HUES6 (cell line): ENCODE measurements at regions not wholly inside any gene's neighbourhood (a gene's known extent, or its start where the extent isn't known, plus 50 kb on each side); places are given as distances from the start of the nearest gene placed in this dataset.
A peak's percentile ranks its signal among the peaks of the same experiment; 100 is the strongest.
"Not testable (repeated sequence)": the region's sequence is repeated elsewhere in the genome, so short reads cannot be mapped to it uniquely, and the experiment has no call there.

Source experiments
- H3K27ac ChIP-seq: 2 replicates; pipeline ENCODE4 v1.7.0; 2013; ENCODE audit warnings: low read depth, mild to moderate bottlenecking, low read length, inconsistent platforms
- H3K27me3 ChIP-seq: 2 replicates; pipeline ENCODE4 v1.6.1; 2013; ENCODE audit warnings: low read length; ENCODE audit not compliant: control insufficient read depth, insufficient read depth
- H3K36me3 ChIP-seq: 2 replicates; pipeline ENCODE4 v1.6.1; 2013; ENCODE audit warnings: low read length; ENCODE audit not compliant: control insufficient read depth, insufficient read depth
- H3K4me1 ChIP-seq: 2 replicates; pipeline ENCODE4 v1.6.1; 2013; ENCODE audit warnings: low read length; ENCODE audit not compliant: control insufficient read depth, insufficient read depth
- H3K4me3 ChIP-seq: 2 replicates; pipeline ENCODE4 v1.5.1; 2013; ENCODE audit warnings: low read depth, low read length
- H3K9ac ChIP-seq: one replicate; pipeline ENCODE4 v1.6.1; 2013; ENCODE audit warnings: mild to moderate bottlenecking, low read length
- H3K9me3 ChIP-seq: 2 replicates; pipeline ENCODE4 v1.6.1; 2013; ENCODE audit warnings: low read depth, low read length; ENCODE audit not compliant: control insufficient read depth, insufficient read depth

DNA sequence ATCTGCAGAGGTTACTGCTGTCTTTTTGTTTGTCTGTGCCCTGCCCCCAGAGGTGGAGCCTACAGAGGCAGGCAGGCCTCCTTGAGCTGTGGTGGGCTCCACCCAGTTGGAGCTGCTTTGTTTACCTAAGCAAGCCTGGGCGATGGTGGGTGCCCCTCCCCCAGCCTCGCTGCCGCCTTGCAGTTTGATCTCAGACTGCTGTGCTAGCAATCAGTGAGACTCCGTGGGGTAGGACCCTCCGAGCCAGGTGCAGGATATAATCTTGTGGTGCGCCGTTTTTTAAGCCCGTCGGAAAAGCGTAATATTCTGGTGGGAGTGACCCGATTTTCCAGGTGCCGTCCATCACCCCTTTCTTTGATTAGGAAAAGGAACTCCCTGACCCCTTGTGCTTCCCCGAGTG, 211.4 kb downstream of the BTBD3 start:
- H3K9ac ChIP-seq = peak overlapping the region; percentile 12
- H3K27ac ChIP-seq = not testable (repeated sequence)
- H3K4me3 ChIP-seq = peak overlapping the region; percentile 50

DNA sequence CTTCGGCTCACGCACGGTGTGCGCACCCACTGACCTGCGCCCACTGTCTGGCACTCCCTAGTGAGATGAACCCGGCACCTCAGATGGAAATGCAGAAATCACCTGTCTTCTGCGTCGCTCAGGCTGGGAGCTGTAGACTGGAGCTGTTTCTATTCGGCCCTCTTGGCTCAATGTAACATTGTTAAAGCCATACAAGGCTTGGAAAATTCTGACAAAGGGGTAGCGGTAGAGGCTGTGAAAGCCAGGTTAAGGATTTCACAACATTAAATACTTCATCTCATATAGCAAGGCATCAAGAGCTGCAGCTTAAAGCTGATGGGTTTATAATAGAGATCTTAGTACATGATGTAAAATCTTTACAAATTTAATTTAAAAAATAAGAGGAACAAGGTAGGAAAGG, 211.8 kb downstream of the BTBD3 start:
- H3K4me1 ChIP-seq, H3K27me3 ChIP-seq, H3K27ac ChIP-seq, H3K36me3 ChIP-seq, H3K9me3 ChIP-seq: not testable (repeated sequence)
- H3K4me3 ChIP-seq = peak overlapping the region; percentile 50
- H3K9ac ChIP-seq = peak overlapping the region; percentile 12

More for the DNA sequence above, 211.4 kb downstream of the BTBD3 start:
- not testable (repeated sequence) for H3K27me3 ChIP-seq, H3K4me1 ChIP-seq, H3K9me3 ChIP-seq, H3K36me3 ChIP-seq

DNA sequence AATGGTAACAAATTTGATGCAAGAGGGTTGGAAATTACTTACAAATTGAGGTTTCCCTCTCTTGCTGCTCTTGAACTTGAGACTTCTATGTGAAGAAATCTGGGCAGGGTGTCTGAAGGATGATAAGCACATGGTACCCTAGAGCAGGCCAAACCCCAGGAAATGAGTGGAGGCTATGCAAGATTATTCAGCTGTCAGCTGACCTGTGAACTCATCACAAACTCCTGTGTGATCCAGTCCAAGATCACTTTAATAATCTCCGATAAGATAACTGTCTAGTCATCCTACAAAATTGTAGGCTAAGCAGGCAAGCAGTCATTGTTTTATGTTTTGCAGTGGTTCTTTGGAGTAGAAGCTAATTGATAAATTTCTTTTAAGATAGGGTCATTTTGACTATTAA, 213.1 kb downstream of the BTBD3 start:
- no peak overlapping the region for H3K27ac ChIP-seq
- H3K9me3 ChIP-seq = no peaks in the 10 kb centered on the region
- H3K36me3 ChIP-seq = no peaks in the 10 kb centered on the region

DNA sequence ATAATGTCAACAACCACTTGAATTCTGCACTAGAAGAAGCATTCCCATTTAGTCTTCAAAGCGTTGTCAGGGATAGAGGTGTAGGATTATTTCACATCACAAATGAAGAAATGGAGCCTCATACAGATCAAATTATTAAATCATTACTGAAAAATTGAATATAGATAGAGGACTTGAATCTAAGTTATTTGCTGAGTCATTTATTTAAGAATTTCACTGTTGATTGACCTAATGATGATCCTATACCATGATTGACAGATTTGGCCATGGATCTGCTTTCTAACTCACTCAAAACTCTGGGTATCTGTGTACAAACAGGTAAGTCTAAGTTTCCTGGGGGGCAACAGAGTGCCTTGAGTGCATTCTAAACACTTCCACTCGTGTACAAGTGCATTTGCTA, 215.9 kb downstream of the BTBD3 start:
- no peaks in the 10 kb centered on the region for H3K9me3 ChIP-seq
- no peaks in the 10 kb centered on the region for H3K27me3 ChIP-seq
- no peak overlapping the region for H3K9ac ChIP-seq
- H3K36me3 ChIP-seq = no peaks in the 10 kb centered on the region
- no peaks in the 10 kb centered on the region for H3K4me1 ChIP-seq
- H3K27ac ChIP-seq = no peak overlapping the region
- H3K4me3 ChIP-seq = no peak overlapping the region

More for the DNA sequence above, 213.1 kb downstream of the BTBD3 start:
- H3K27me3 ChIP-seq = no peaks in the 10 kb centered on the region
- no peak overlapping the region for H3K9ac ChIP-seq
- no peaks in the 10 kb centered on the region for H3K4me1 ChIP-seq
- H3K4me3 ChIP-seq = no peak overlapping the region

DNA sequence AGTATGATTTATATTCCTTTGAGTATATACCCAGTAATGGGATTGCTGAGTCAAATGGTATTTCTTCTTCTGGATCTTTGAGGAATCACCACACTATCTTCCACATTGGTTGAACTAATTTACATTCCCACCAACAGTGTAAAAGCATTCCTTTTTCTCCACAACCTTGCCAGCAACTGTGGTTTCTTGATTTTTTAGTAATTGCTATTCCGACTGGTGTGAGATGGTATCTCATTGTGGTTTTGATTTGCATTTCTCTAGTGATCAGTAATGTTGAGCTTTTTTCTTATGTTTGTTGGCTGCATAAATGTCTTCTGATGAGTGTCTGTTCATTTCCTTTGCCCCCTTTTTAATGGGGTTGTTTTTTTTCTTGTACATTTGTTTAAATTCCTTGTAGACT, 228.3 kb downstream of the BTBD3 start:
- not testable (repeated sequence) for H3K4me3 ChIP-seq, H3K36me3 ChIP-seq, H3K9ac ChIP-seq, H3K9me3 ChIP-seq, H3K27ac ChIP-seq, H3K4me1 ChIP-seq, H3K27me3 ChIP-seq

DNA sequence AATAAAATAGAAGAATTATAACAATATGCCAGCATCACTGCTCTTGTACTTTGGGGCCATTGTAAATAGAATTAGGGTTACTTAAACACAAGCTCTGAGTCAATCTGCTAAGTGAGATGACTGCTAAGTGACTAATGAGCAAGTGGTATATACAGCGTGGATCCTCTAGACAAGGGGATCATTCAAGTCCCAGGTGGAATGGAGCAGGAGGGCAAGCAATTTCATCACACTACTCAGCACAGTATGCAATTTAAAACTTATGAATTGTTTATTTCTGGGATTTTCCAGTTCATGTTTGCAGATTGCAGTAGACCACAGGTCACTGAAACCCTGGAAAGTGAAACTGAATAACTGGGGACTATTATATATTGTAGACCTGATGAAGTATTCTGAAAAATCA, 235.3 kb downstream of the BTBD3 start:
- Histone ChIP-seq H3K27ac (no peak overlapping the region), H3K27me3 (no peaks in the 10 kb centered on the region), H3K36me3 (no peaks in the 10 kb centered on the region), H3K4me1 (no peaks in the 10 kb centered on the region), H3K9ac (no peak overlapping the region), H3K9me3 (no peaks in the 10 kb centered on the region), H3K4me3 (no peak overlapping the region)

DNA sequence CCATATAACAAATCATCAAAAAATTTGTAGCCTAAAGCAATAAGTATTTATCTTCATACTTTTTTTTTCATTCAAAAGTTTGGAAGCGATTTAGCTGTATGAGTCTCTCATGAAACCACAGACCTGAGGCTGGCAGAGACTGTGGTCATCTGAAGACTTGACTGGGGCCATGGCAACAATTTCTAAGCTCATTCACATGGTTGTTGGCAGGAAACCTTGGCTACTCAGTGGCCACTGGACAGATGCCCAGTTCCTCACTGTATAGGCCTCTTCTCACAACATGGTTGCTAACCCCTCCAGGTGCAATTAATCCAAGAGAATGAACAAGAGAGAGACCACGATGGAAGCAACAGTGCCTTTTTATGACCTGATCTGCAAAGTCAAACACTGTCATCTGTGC, 235.9 kb downstream of the BTBD3 start:
- no peaks in the 10 kb centered on the region for H3K4me1 ChIP-seq
- H3K27me3 ChIP-seq = no peaks in the 10 kb centered on the region
- no peaks in the 10 kb centered on the region for H3K36me3 ChIP-seq
- H3K27ac ChIP-seq = no peak overlapping the region
- H3K9me3 ChIP-seq = no peaks in the 10 kb centered on the region
- H3K9ac ChIP-seq = no peak overlapping the region
- no peak overlapping the region for H3K4me3 ChIP-seq

DNA sequence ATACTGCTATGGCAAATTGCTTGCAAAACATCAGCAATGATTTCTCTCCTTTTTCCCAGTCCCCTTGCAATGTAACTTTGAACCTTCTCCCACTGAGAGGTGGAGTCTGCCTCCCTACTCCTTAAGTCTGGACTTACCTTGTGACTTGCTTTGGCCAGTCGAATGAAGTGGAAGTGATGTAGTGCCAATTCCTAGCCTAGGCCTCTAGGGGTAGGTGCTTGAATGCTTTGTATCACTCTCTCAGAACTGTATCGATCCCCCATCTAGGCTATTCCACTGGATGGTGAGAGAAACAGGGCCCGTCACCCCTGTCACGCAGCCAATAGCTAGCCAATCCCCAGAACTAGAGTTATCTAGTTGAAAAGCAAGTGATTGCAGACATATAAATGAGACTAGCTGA, 238.6 kb downstream of the BTBD3 start:
- no peaks in the 10 kb centered on the region for H3K4me1 ChIP-seq
- no peak overlapping the region for H3K27ac ChIP-seq
- H3K9me3 ChIP-seq = no peaks in the 10 kb centered on the region
- H3K4me3 ChIP-seq = no peak overlapping the region
- H3K36me3 ChIP-seq = no peaks in the 10 kb centered on the region
- no peak overlapping the region for H3K9ac ChIP-seq
- H3K27me3 ChIP-seq = no peaks in the 10 kb centered on the region

DNA sequence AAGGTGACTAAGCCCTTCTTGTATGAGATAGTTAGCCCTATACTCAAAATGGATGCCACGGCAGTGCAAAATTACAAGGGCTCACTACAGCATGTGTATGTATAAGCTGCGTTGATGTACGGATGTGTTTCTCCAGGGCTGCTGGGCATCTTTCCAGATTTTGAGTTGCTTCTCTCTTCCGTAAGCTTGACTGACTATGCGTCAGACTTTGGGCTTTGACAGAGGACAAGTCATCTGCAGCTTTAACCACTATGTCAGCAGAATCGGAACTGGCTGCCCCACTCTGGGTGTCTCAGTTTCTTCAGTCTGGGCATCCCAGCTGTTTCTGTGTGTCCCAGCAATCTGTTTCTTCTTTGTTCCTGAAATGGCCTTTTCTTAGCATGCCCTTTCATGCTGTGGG, 241.6 kb downstream of the BTBD3 start:
- no peaks in the 10 kb centered on the region for H3K9me3 ChIP-seq
- H3K9ac ChIP-seq = no peak overlapping the region
- no peaks in the 10 kb centered on the region for H3K4me1 ChIP-seq
- H3K36me3 ChIP-seq = no peaks in the 10 kb centered on the region
- no peaks in the 10 kb centered on the region for H3K27me3 ChIP-seq
- no peak overlapping the region for H3K4me3 ChIP-seq
- H3K27ac ChIP-seq = no peak overlapping the region

DNA sequence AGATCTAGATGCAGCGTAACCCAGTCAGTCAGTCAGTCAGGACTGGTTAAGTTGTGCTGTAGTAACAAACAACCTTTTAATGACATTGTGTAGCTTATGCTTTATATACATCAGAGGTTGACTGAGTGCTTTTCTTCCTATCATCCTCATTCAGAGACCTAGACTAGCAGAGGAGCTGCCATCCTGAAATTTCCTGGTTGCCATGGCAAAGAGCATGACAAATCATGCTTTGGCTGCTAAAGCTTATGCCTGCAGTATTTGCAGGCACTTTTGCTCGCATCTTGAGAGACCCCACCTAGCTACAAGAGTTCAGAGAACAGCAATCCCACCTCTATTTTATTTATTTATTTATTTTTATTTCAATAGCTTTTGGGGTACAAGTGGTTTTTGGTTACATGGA, 244.0 kb downstream of the BTBD3 start:
- Histone ChIP-seq H3K4me1 (no peaks in the 10 kb centered on the region), H3K27me3 (no peaks in the 10 kb centered on the region), H3K36me3 (no peaks in the 10 kb centered on the region), H3K9me3 (no peaks in the 10 kb centered on the region), H3K4me3 (no peak overlapping the region), H3K27ac (no peak overlapping the region), H3K9ac (no peak overlapping the region)

DNA sequence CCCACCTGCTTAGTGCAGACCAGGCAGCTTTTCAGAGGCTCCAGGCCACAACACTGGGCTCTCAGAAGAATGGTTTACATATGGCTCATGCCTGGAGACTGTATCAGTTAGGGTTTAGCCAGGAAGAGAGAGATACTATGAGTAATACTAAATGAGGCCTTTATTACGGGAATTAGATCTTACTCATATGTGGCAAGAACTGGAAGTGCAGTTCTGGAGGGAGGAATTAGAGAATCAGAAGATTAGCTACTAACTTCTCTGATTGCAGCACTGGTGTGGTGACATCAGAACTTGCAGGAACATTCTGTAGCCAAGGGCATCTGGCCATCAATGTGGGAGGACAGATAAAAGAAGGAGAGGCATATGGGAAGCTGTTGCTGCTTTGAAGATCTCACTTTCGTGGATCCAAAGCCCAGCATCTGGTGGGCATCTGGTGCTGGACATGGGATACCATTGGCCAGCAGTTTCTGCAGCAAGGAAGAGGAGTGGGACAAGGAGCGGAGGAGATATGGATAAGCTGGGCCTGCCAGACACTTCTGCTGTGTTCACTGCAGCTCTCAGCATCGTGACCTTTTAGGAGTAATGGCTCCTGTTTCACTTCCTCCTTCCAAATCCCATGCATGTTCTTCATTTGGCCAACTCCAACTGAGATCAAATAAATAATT, 248.5 kb downstream of the BTBD3 start:
- no peaks in the 10 kb centered on the region for H3K27me3 ChIP-seq
- no peak overlapping the region for H3K9ac ChIP-seq
- no peak overlapping the region for H3K27ac ChIP-seq
- H3K9me3 ChIP-seq = peaks cover 2% of the 10 kb centered on the region; the same call in 1 of the 2 replicates
- H3K36me3 ChIP-seq = no peaks in the 10 kb centered on the region
- H3K4me1 ChIP-seq = no peaks in the 10 kb centered on the region
- no peak overlapping the region for H3K4me3 ChIP-seq

DNA sequence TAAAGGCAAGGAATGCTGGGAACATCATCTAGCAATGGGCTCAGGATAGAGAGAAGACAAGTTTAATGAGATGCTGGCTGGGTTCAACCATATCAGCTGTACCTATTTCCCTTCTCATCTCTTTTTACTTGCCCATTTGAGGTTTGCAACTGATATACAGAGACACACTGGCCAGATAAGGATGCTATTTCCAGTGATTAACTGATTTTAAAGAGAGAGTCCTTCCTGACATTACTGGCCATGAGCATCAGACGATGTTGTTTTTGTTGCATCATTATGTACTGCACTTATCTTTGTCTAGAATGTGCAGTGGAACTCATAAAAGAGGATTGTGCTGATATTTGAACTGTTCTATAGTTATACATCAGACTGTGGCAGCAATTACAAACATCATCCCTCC, 252.7 kb downstream of the BTBD3 start:
- no peak overlapping the region for H3K9ac ChIP-seq
- H3K27me3 ChIP-seq = no peaks in the 10 kb centered on the region
- no peaks in the 10 kb centered on the region for H3K36me3 ChIP-seq
- H3K27ac ChIP-seq = no peak overlapping the region
- peaks cover 7% of the 10 kb centered on the region; the same call in 1 of the 2 replicates for H3K4me1 ChIP-seq
- H3K9me3 ChIP-seq = peaks cover 2% of the 10 kb centered on the region; the same call in 1 of the 2 replicates
- H3K4me3 ChIP-seq = no peak overlapping the region
